ENCODE measurements at regions not wholly inside any gene's neighbourhood (a gene's known extent, or its start where the extent isn't known, plus 50 kb on each side); places are given as distances from the start of the nearest gene placed in this dataset.

DNA sequence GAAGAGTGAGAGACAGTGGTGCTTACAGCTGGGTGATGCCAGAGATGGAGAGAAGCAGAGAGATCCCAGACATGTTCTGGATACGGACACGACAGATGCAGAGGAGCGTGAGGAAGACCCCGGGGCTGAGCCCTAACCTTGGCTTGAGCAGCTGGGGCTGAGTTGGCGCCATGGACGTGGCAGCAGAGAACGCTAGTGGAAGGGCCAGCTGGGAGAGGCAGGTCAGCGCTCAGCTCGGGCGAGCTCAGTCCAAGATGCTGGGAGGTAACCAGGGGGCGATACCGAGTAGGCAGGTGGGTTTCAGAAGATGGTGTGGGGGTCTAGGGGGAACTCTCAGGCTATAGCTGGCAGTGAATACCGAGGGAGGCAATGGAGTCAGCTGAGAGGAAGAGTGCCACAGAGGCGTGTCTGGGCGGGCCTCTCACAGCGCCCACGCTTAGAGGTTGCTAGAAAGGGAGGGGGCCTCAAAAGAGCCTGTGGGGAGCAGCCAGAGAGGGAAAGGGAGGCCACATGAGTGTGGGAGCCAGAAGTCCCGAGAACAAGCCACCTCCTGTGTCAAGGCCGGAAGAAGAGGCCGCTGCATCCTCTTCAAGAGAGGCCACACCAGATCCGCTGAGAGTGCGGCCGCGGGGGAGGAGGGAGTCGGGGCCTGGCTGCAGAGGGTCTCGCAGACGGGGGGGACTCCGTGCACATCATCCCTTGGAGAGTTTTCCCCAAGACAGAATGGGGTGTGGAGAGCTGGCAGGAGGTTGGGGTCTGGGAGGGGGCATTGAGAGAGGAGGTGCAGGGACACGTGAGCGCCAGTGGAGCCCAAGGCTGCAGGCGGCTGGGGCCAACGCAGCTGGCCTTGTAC lies 57.0 kb upstream of the DIO3 start:
- Histone ChIP-seq H3K4me2 (ENCODE audit: low read length, poor library complexity, severe bottlenecking) (no peak overlapping the region), H2BK12ac (ENCODE audit: low read length in 2 of 2) (no peak overlapping the region), H3K36me3 (ENCODE audit: control insufficient read depth in 1 of 2, insufficient read depth in 2 of 2, low read depth in 1 of 2, low read length in 2 of 2) (no peaks in the 10 kb centered on the region), H3K9ac (ENCODE audit: low read length) (no peak overlapping the region), H3K18ac (ENCODE audit: low read depth in 1 of 2, low read length in 2 of 2) (no peak overlapping the region), H2BK15ac (ENCODE audit: low read depth, poor library complexity, severe bottlenecking) (no peak overlapping the region), H2BK120ac (ENCODE audit: low read depth, low read length) (no peak overlapping the region), H3K79me1 (replicated peaks; ENCODE audit: low read length, poor library complexity, severe bottlenecking) (no peaks in the 10 kb centered on the region), H3K23ac (ENCODE audit: low read length in 2 of 2) (no peak overlapping the region), H3K14ac (ENCODE audit: low read length in 2 of 2) (no peak overlapping the region), H3K4me3 (ENCODE audit: insufficient read depth in 1 of 2, low read depth in 1 of 2, low read length in 2 of 2) (no peak overlapping the region), H3K27ac (ENCODE audit: low read length, poor library complexity, severe bottlenecking) (no peak overlapping the region), H2AK5ac (ENCODE audit: low read length, severe bottlenecking) (no peak overlapping the region), H3K4me1 (ENCODE audit: control insufficient read depth, insufficient read depth, low read depth, low read length) (no peaks in the 10 kb centered on the region), H4K91ac (ENCODE audit: low read length) (no peak overlapping the region), H4K8ac (ENCODE audit: low read length) (no peak overlapping the region), H3K27me3 (ENCODE audit: control insufficient read depth in 1 of 2, insufficient read depth in 1 of 2, low read length in 2 of 2) (peaks cover 0 to 70% of the 10 kb centered on the region in 2 experiments), H3K4ac (ENCODE audit: low read depth in 1 of 2, low read length in 2 of 2) (no peak overlapping the region), H2BK5ac (ENCODE audit: low read depth, low read length, poor library complexity, severe bottlenecking) (no peak overlapping the region), H2AFZ (ENCODE audit: low read depth, low read length) (no peak overlapping the region), H3K9me3 (ENCODE audit: control insufficient read depth, low read length) (no peaks in the 10 kb centered on the region)
- no peak for DNase-seq
- WGBS, result 84% methylated on average over 30 of the region's 32 CpGs

DNA sequence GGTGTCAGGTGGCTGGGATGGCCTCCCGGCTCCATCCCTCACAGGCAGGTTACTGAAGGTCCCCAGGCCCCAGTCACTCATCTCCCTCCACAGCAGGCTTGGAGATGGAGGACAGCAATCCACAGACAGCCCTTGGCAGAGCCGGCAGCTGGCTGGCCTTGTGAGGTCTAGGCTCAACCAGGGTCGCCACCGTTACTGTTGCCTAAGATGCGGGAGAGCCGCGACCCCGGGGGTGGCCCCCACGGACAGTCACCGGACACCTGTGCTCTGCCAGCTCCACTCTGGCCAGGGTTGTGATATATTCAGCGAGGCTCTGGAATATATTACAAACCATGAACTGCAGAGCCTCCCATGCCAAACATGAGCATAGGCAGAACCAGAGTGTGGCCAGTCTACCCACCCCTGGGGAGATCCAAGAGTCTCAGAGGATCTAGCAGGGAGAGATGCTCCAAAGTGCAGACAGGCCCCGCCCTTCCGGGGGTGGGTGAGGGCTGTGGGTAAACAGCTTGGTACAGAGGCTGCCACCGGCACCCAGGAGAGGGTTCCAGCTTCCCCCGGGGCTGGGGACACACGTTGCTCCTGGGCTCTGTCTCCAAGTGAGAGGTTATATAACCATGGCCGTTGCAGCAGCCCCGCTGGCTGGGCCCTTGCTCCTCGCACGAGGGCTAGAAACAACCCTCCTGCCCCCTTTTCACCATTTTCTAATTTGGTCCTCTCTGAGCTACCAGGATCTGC lies 55.9 kb upstream of the DIO3 start:
- no peak overlapping the region for H2BK15ac ChIP-seq (ENCODE audit: low read depth, poor library complexity, severe bottlenecking)
- no peak overlapping the region for H3K9ac ChIP-seq (ENCODE audit: low read length)
- 84% methylated on average over 20 of the region's 20 CpGs for WGBS
- H3K4ac ChIP-seq (ENCODE audit: low read depth in 1 of 2, low read length in 2 of 2), result no peak overlapping the region
- no peak overlapping the region for H3K4me2 ChIP-seq (ENCODE audit: low read length, poor library complexity, severe bottlenecking)
- no peak overlapping the region for H4K91ac ChIP-seq (ENCODE audit: low read length)
- no peak overlapping the region for H2AK5ac ChIP-seq (ENCODE audit: low read length, severe bottlenecking)
- H3K23ac ChIP-seq (ENCODE audit: low read length in 2 of 2), result no peak overlapping the region
- H3K36me3 ChIP-seq (ENCODE audit: control insufficient read depth in 1 of 2, insufficient read depth in 2 of 2, low read depth in 1 of 2, low read length in 2 of 2), result no peaks in the 10 kb centered on the region
- H3K4me3 ChIP-seq (ENCODE audit: insufficient read depth in 1 of 2, low read depth in 1 of 2, low read length in 2 of 2), result no peak overlapping the region
- no peak overlapping the region for H2BK120ac ChIP-seq (ENCODE audit: low read depth, low read length)
- no peak overlapping the region for H3K18ac ChIP-seq (ENCODE audit: low read depth in 1 of 2, low read length in 2 of 2)
- no peaks in the 10 kb centered on the region for H3K9me3 ChIP-seq (ENCODE audit: control insufficient read depth, low read length)
- no peak for DNase-seq
- peaks cover 0 to 60% of the 10 kb centered on the region in 2 experiments for H3K27me3 ChIP-seq (ENCODE audit: control insufficient read depth in 1 of 2, insufficient read depth in 1 of 2, low read length in 2 of 2)
- H2BK12ac ChIP-seq (ENCODE audit: low read length in 2 of 2), result no peak overlapping the region
- no peaks in the 10 kb centered on the region for H3K79me1 ChIP-seq (replicated peaks; ENCODE audit: low read length, poor library complexity, severe bottlenecking)
- no peak overlapping the region for H2AFZ ChIP-seq (ENCODE audit: low read depth, low read length)
- no peak overlapping the region for H3K27ac ChIP-seq (ENCODE audit: low read length, poor library complexity, severe bottlenecking)
- no peak overlapping the region for H2BK5ac ChIP-seq (ENCODE audit: low read depth, low read length, poor library complexity, severe bottlenecking)
- H3K14ac ChIP-seq (ENCODE audit: low read length in 2 of 2), result no peak overlapping the region
- no peak overlapping the region for H4K8ac ChIP-seq (ENCODE audit: low read length)
- no peaks in the 10 kb centered on the region for H3K4me1 ChIP-seq (ENCODE audit: control insufficient read depth, insufficient read depth, low read depth, low read length)

DNA sequence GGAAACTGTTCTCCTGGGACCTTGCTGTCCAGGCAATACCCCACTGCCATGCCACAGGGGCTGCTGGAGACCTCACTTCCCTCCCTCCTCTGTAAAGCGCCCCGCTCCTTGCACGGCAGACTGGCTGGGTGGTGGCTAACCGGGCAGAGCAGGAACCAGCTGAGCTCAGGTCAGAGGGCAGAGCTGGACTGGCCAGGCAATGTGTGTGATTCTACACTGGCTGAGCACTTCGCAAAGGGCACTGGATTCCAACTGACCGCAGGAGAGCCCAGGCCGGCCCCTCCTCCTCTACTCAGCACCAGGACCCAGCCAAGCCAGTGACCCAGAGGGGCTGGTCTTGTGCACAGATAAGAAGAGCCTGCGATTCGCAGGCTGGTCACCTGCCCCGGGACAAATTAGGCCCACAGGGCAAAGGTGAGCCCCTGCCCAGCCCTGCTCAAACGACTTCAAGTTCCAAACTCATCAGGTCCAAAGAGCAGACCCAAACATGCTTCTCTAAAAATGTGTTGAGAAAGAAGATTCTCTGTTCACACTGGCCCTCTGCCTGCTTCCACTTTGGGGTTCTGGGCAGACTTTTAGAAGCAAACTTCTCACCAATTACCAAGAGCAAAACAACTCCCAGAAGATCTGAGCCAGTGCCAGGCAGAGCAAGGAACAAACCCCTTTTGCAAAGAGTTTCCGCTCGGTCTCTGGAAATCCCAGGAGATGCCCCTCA lies 54.9 kb upstream of the DIO3 start:
- no peak overlapping the region for H3K9ac ChIP-seq (ENCODE audit: low read length)
- no peak overlapping the region for H3K14ac ChIP-seq (ENCODE audit: low read length in 2 of 2)
- peaks cover 0 to 51% of the 10 kb centered on the region in 2 experiments for H3K27me3 ChIP-seq (ENCODE audit: control insufficient read depth in 1 of 2, insufficient read depth in 1 of 2, low read length in 2 of 2)
- no peak overlapping the region for H2BK120ac ChIP-seq (ENCODE audit: low read depth, low read length)
- no peak overlapping the region for H2AFZ ChIP-seq (ENCODE audit: low read depth, low read length)
- H3K27ac ChIP-seq (ENCODE audit: low read length, poor library complexity, severe bottlenecking), result no peak overlapping the region
- no peak overlapping the region for H4K8ac ChIP-seq (ENCODE audit: low read length)
- no peak overlapping the region for H2AK5ac ChIP-seq (ENCODE audit: low read length, severe bottlenecking)
- no peak overlapping the region for H3K18ac ChIP-seq (ENCODE audit: low read depth in 1 of 2, low read length in 2 of 2)
- no peak overlapping the region for H3K4ac ChIP-seq (ENCODE audit: low read depth in 1 of 2, low read length in 2 of 2)
- no peak for DNase-seq
- H3K36me3 ChIP-seq (ENCODE audit: control insufficient read depth in 1 of 2, insufficient read depth in 2 of 2, low read depth in 1 of 2, low read length in 2 of 2), result no peaks in the 10 kb centered on the region
- no peak overlapping the region for H3K4me3 ChIP-seq (ENCODE audit: insufficient read depth in 1 of 2, low read depth in 1 of 2, low read length in 2 of 2)
- WGBS, result 87% methylated on average over 13 of the region's 13 CpGs
- no peak overlapping the region for H2BK5ac ChIP-seq (ENCODE audit: low read depth, low read length, poor library complexity, severe bottlenecking)
- no peak overlapping the region for H3K4me2 ChIP-seq (ENCODE audit: low read length, poor library complexity, severe bottlenecking)
- H4K91ac ChIP-seq (ENCODE audit: low read length), result no peak overlapping the region
- H2BK15ac ChIP-seq (ENCODE audit: low read depth, poor library complexity, severe bottlenecking), result no peak overlapping the region
- no peaks in the 10 kb centered on the region for H3K79me1 ChIP-seq (replicated peaks; ENCODE audit: low read length, poor library complexity, severe bottlenecking)
- no peak overlapping the region for H2BK12ac ChIP-seq (ENCODE audit: low read length in 2 of 2)
- H3K4me1 ChIP-seq (ENCODE audit: control insufficient read depth, insufficient read depth, low read depth, low read length), result no peaks in the 10 kb centered on the region
- H3K23ac ChIP-seq (ENCODE audit: low read length in 2 of 2), result no peak overlapping the region
- no peaks in the 10 kb centered on the region for H3K9me3 ChIP-seq (ENCODE audit: control insufficient read depth, low read length)
